ENCODE measurements at regions not wholly inside any gene's neighbourhood (a gene's known extent, or its start where the extent isn't known, plus 50 kb on each side); places are given as distances from the start of the nearest gene placed in this dataset.

- TF ChIP-seq POLR2A (IDR thresholded peaks at IDR 0.05), result no peak
- peak; percentile 58 to 83 (median 71) for TF ChIP-seq CTCF (IDR thresholded peaks at IDR 0.05)
- no peak for TF ChIP-seq POLR2AphosphoS5 (IDR thresholded peaks at IDR 0.05; ENCODE audit: insufficient read depth in 1 of 2, low read depth in 1 of 2)
Observed at GRCh38 chr4:162497564-162498167, 333.9 kb upstream of the FSTL5 start.

Measured in vagina (tissue), 2 donors.